ENCODE measurements at regions not wholly inside any gene's neighbourhood (a gene's known extent, or its start where the extent isn't known, plus 50 kb on each side); places are given as distances from the start of the nearest gene placed in this dataset.

- H3K4me3 ChIP-seq (ENCODE audit: low read depth, low read length) = no peak overlapping the region
- no peak for TF ChIP-seq CTCF (IDR thresholded peaks at IDR 0.05; ENCODE audit: low read depth, low read length)
Measured at GRCh38 chr7:47089461-47089860, 492.4 kb downstream of the TNS3 start.

GRCh38 chr7:47089068-47089417 lies 492.9 kb downstream of the TNS3 start:
- H3K4me3 ChIP-seq (ENCODE audit: low read depth, low read length) = no peak overlapping the region
- no peak for TF ChIP-seq CTCF (IDR thresholded peaks at IDR 0.05; ENCODE audit: low read depth, low read length)

GRCh38 chr7:47088329-47089067 lies 493.4 kb downstream of the TNS3 start:
- no peak overlapping the region for H3K4me3 ChIP-seq (ENCODE audit: low read depth, low read length)
- TF ChIP-seq CTCF (IDR thresholded peaks at IDR 0.05; ENCODE audit: low read depth, low read length) = peak; percentile 65

- H3K4me3 ChIP-seq (ENCODE audit: low read depth, low read length) = no peak overlapping the region
- TF ChIP-seq CTCF (IDR thresholded peaks at IDR 0.05; ENCODE audit: low read depth, low read length) = no peak
Measured at GRCh38 chr7:47087866-47088265, 494.0 kb downstream of the TNS3 start.

- no peak for TF ChIP-seq CTCF (IDR thresholded peaks at IDR 0.05; ENCODE audit: low read depth, low read length)
Measured at GRCh38 chr7:47085491-47086275, 496.2 kb downstream of the TNS3 start.

GRCh38 chr7:47083476-47084250 lies 498.2 kb downstream of the TNS3 start:
- TF ChIP-seq CTCF (IDR thresholded peaks at IDR 0.05; ENCODE audit: low read depth, low read length) = no peak
- no peak overlapping the region for H3K4me3 ChIP-seq (ENCODE audit: low read depth, low read length)

More at GRCh38 chr7:47085491-47086275, 496.2 kb downstream of the TNS3 start:
- no peak overlapping the region for H3K4me3 ChIP-seq (ENCODE audit: low read depth, low read length)

Data from WI38 (cell line).